Skeletal muscle satellite cell (primary cell): ENCODE measurements at regions not wholly inside any gene's neighbourhood (a gene's known extent, or its start where the extent isn't known, plus 50 kb on each side); places are given as distances from the start of the nearest gene placed in this dataset.

ENCODE experiments used
- H3K27me3 ChIP-seq: 2 replicates; pipeline ENCODE4 v1.7.0; 2013; ENCODE audit warnings: low read length; ENCODE audit not compliant: control insufficient read depth, insufficient read depth
- H3K36me3 ChIP-seq: 2 replicates; pipeline ENCODE4 v1.7.0; 2013; ENCODE audit warnings: mild to moderate bottlenecking, control low read depth, low read length; ENCODE audit not compliant: insufficient read depth
- H3K4me1 ChIP-seq: 2 replicates; pipeline ENCODE4 v1.7.0; 2013; ENCODE audit warnings: low read length; ENCODE audit not compliant: control insufficient read depth, insufficient read depth
- H3K4me2 ChIP-seq: 2 replicates; pipeline ENCODE4 v1.7.0; 2013; ENCODE audit warnings: mild to moderate bottlenecking, low read length
- H3K4me3 ChIP-seq: 2 replicates; pipeline ENCODE4 v1.7.0; 2013; ENCODE audit warnings: low read length
- H3K9ac ChIP-seq: 2 replicates; pipeline ENCODE4 v1.7.0; 2013; ENCODE audit warnings: mild to moderate bottlenecking, low read depth, low read length, moderate library complexity
- H3K9me3 ChIP-seq: replicated peaks from 2 replicates; pipeline ENCODE4 v1.7.0; 2013; ENCODE audit warnings: mild to moderate bottlenecking, control low read depth, low read length

- H3K4me1 ChIP-seq: no peaks in the 10 kb centered on the region
- H3K9me3 ChIP-seq: no peaks in the 10 kb centered on the region
- H3K36me3 ChIP-seq: no peaks in the 10 kb centered on the region
- H3K4me2 ChIP-seq: no peak overlapping the region
- H3K9ac ChIP-seq: no peak overlapping the region
- H3K4me3 ChIP-seq: no peak overlapping the region
- peaks cover 5% of the 10 kb centered on the region for H3K27me3 ChIP-seq
Observed at GRCh38 chr6:125667326-125667725, 82.1 kb upstream of the HEY2 start.

- no peaks in the 10 kb centered on the region for H3K9me3 ChIP-seq
- H3K4me2 ChIP-seq: no peak overlapping the region
- no peaks in the 10 kb centered on the region for H3K36me3 ChIP-seq
- no peak overlapping the region for H3K9ac ChIP-seq
- H3K4me3 ChIP-seq: no peak overlapping the region
- H3K27me3 ChIP-seq: peaks cover 5% of the 10 kb centered on the region
- no peaks in the 10 kb centered on the region for H3K4me1 ChIP-seq
Observed at GRCh38 chr6:125668071-125668470, 81.4 kb upstream of the HEY2 start.

DNA sequence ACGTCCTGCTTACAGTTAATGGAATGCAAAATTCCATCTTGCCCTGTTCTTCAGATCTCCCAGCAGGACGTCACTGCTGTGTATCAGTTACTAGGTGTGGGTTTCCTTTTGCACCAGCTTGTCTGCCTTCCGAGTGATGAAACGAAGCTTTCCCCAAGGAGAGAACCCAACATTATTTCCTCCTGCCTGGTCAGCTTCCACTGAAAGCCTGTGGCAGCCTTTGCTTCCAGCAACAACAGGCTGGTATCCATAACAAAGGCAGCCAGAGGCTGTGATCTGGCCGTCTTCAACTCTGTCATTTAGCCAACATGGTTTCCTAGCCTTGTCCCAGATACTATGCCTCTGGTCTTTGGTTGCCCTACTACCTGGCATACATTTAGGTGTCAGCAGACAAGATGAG is 78.9 kb upstream of the HEY2 start:
- no peaks in the 10 kb centered on the region for H3K4me1 ChIP-seq
- H3K4me2 ChIP-seq: no peak overlapping the region
- peaks cover 6% of the 10 kb centered on the region for H3K27me3 ChIP-seq
- H3K36me3 ChIP-seq: no peaks in the 10 kb centered on the region
- H3K9me3 ChIP-seq: no peaks in the 10 kb centered on the region
- H3K4me3 ChIP-seq: no peak overlapping the region
- no peak overlapping the region for H3K9ac ChIP-seq

GRCh38 chr6:125671323-125671722 is 78.1 kb upstream of the HEY2 start:
- H3K36me3 ChIP-seq: no peaks in the 10 kb centered on the region
- no peak overlapping the region for H3K4me2 ChIP-seq
- H3K4me3 ChIP-seq: no peak overlapping the region
- no peak overlapping the region for H3K9ac ChIP-seq
- no peaks in the 10 kb centered on the region for H3K9me3 ChIP-seq
- peaks cover 11% of the 10 kb centered on the region for H3K27me3 ChIP-seq
- no peaks in the 10 kb centered on the region for H3K4me1 ChIP-seq

- Histone ChIP-seq H3K9me3 (no peaks in the 10 kb centered on the region), H3K36me3 (no peaks in the 10 kb centered on the region), H3K4me1 (no peaks in the 10 kb centered on the region), H3K9ac (no peak overlapping the region), H3K27me3 (peaks cover 15% of the 10 kb centered on the region), H3K4me3 (no peak overlapping the region), H3K4me2 (no peak overlapping the region)
Observed at GRCh38 chr6:125674230-125674629, 75.2 kb upstream of the HEY2 start.

GRCh38 chr6:125678601-125679000 is 70.8 kb upstream of the HEY2 start:
- no peak overlapping the region for H3K4me2 ChIP-seq
- no peaks in the 10 kb centered on the region for H3K4me1 ChIP-seq
- H3K36me3 ChIP-seq: no peaks in the 10 kb centered on the region
- H3K9ac ChIP-seq: no peak overlapping the region
- H3K9me3 ChIP-seq: no peaks in the 10 kb centered on the region
- H3K27me3 ChIP-seq: peaks cover 20% of the 10 kb centered on the region
- no peak overlapping the region for H3K4me3 ChIP-seq

DNA sequence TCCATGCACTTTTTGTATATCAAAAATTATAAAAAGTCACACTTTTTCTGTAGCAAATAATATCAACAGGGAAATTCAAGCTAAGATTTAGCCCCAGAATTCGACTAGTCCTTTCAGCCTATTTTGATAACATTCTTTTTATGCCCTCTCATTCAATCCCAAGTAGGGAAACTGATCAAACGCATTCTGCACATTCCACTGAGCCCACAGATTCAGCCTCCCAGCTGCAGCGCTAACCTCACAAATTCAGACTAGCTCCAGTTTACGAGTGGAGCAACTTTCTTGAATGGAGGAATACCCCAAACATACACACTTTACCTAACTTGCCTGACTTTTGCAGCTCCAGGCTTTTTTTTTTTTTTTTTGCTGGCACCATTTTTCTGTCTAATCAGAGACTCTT is 70.3 kb upstream of the HEY2 start:
- no peak overlapping the region for H3K4me2 ChIP-seq
- H3K27me3 ChIP-seq: peaks cover 20% of the 10 kb centered on the region
- no peaks in the 10 kb centered on the region for H3K4me1 ChIP-seq
- no peaks in the 10 kb centered on the region for H3K36me3 ChIP-seq
- no peak overlapping the region for H3K4me3 ChIP-seq
- H3K9ac ChIP-seq: no peak overlapping the region
- H3K9me3 ChIP-seq: no peaks in the 10 kb centered on the region

GRCh38 chr6:125679651-125680050 is 69.8 kb upstream of the HEY2 start:
- Histone ChIP-seq H3K27me3 (peaks cover 20% of the 10 kb centered on the region), H3K4me2 (no peak overlapping the region), H3K9me3 (no peaks in the 10 kb centered on the region), H3K4me3 (no peak overlapping the region), H3K4me1 (no peaks in the 10 kb centered on the region), H3K9ac (no peak overlapping the region), H3K36me3 (no peaks in the 10 kb centered on the region)

GRCh38 chr6:125682939-125683338 is 66.5 kb upstream of the HEY2 start:
- H3K9ac ChIP-seq: no peak overlapping the region
- H3K4me3 ChIP-seq: no peak overlapping the region
- H3K4me1 ChIP-seq: no peaks in the 10 kb centered on the region
- no peaks in the 10 kb centered on the region for H3K9me3 ChIP-seq
- no peak overlapping the region for H3K4me2 ChIP-seq
- H3K36me3 ChIP-seq: no peaks in the 10 kb centered on the region
- peaks cover 17% of the 10 kb centered on the region for H3K27me3 ChIP-seq

GRCh38 chr6:125688138-125688537 is 61.3 kb upstream of the HEY2 start:
- no peaks in the 10 kb centered on the region for H3K36me3 ChIP-seq
- no peak overlapping the region for H3K9ac ChIP-seq
- no peaks in the 10 kb centered on the region for H3K9me3 ChIP-seq
- H3K4me2 ChIP-seq: no peak overlapping the region
- no peaks in the 10 kb centered on the region for H3K4me1 ChIP-seq
- H3K4me3 ChIP-seq: no peak overlapping the region
- peaks cover 4% of the 10 kb centered on the region for H3K27me3 ChIP-seq

GRCh38 chr6:125693480-125693879 is 56.0 kb upstream of the HEY2 start:
- H3K9ac ChIP-seq: no peak overlapping the region
- no peaks in the 10 kb centered on the region for H3K9me3 ChIP-seq
- no peaks in the 10 kb centered on the region for H3K27me3 ChIP-seq
- H3K4me2 ChIP-seq: no peak overlapping the region
- H3K4me1 ChIP-seq: no peaks in the 10 kb centered on the region
- H3K36me3 ChIP-seq: no peaks in the 10 kb centered on the region
- H3K4me3 ChIP-seq: no peak overlapping the region

- H3K27me3 ChIP-seq: no peaks in the 10 kb centered on the region
- H3K4me1 ChIP-seq: no peaks in the 10 kb centered on the region
- no peaks in the 10 kb centered on the region for H3K36me3 ChIP-seq
- no peak overlapping the region for H3K4me2 ChIP-seq
- no peaks in the 10 kb centered on the region for H3K9me3 ChIP-seq
- H3K9ac ChIP-seq: no peak overlapping the region
- no peak overlapping the region for H3K4me3 ChIP-seq
Observed at GRCh38 chr6:125699591-125699990, 49.8 kb upstream of the HEY2 start.
